Fibroblast of the aortic adventitia (primary cell): ENCODE measurements at regions not wholly inside any gene's neighbourhood (a gene's known extent, or its start where the extent isn't known, plus 50 kb on each side); places are given as distances from the start of the nearest gene placed in this dataset. TPM values are rescaled to one million over a fixed set of nuclear protein-coding genes. Genes with fewer than 3 reads are reported as not detected.

ENCODE experiments used
- DNase-seq: peaks from one replicate; pipeline ENCODE4 v3.0.0-alpha.2; 2010; ENCODE audit warnings: low read depth
- H3K4me3 ChIP-seq: 2 replicates; pipeline ENCODE4 v1.5.1; 2011; ENCODE audit warnings: low read depth, mild to moderate bottlenecking, control low read depth, low read length, moderate library complexity
- CTCF ChIP-seq: IDR thresholded peaks from 2 replicates; pipeline ENCODE4 v1.5.1; 2011; ENCODE audit warnings: mild to moderate bottlenecking, low read length, control low read depth, inconsistent platforms; ENCODE audit not compliant: insufficient read depth
- small RNA-seq: library from RNA; depleted of rRNA; stranded (forward); fragments of <200 nt; gene quantifications from one replicate; pipeline ENCODE3, GENCODE V24; 2012

GRCh38 chr6:122347280-122347679 is 52.2 kb upstream of the HSF2 start:
- no peak for DNase-seq
- H3K4me3 ChIP-seq = no peak overlapping the region
- TF ChIP-seq CTCF = no peak

- no peak for DNase-seq
- no peak for TF ChIP-seq CTCF
- H3K4me3 ChIP-seq = no peak overlapping the region
These were observed 51.7 kb upstream of the HSF2 start for GRCh38 chr6:122347751-122348150.

Small RNA genes lying in the stretch of these regions (small RNA-seq; reads per million reads assigned to genes)
- not detected for gene AL603865.2
- gene RNU1-18P = 2.4 reads per million, percentile 74 among the genes with 10 or more reads in this experiment
- gene RNU2-8P = 0.19 reads per million
- not detected for gene RNU4-76P
